Right lobe of liver (tissue), 6 donors: ENCODE measurements at regions not wholly inside any gene's neighbourhood (a gene's known extent, or its start where the extent isn't known, plus 50 kb on each side); places are given as distances from the start of the nearest gene placed in this dataset.

Experiments used
- ATAC-seq, 4 donors: fragments of 200-7000 bp; cut with Tn5 transposase; one replicate each; pipeline ENCODE4 v1.9.1; 2020; ENCODE audit warnings: mild to moderate bottlenecking in 4 of 4, moderate library complexity in 4 of 4
- DNase-seq, 3 donors: peaks; one replicate each; pipeline ENCODE4 v3.0.0-alpha.2; 2020
- H3K27ac ChIP-seq, 3 donors: fragments of 200-600 bp; one replicate each; pipeline ENCODE4 v1.8.0; 2022
- H3K27me3 ChIP-seq, 2 donors: fragments of 200-600 bp; one replicate each; pipeline ENCODE4 v1.8.0; 2022
- H3K36me3 ChIP-seq, 4 donors: fragments of 200-600 bp; sonication (generic) in 1 of 4; one replicate each; pipeline versions ENCODE4 v1.5.1 to v1.8.0; 2017 to 2022; ENCODE audit warnings: control low read depth in 1 of 4
- H3K4me1 ChIP-seq, 4 donors: fragments of 200-600 bp; sonication (generic) in 1 of 4; one replicate each; pipeline versions ENCODE4 v1.5.1 to v1.8.0; 2017 to 2022; ENCODE audit warnings: control low read depth in 1 of 4
- H3K4me3 ChIP-seq, 3 donors: fragments of 200-600 bp; one replicate each; pipeline ENCODE4 v1.8.0; 2022
- H3K9me3 ChIP-seq, 4 donors: fragments of 200-600 bp; sonication (generic) in 1 of 4; one replicate each; pipeline versions ENCODE4 v1.5.1 to v1.8.0; 2017 to 2022; ENCODE audit warnings: control low read depth in 1 of 4
- POLR2A ChIP-seq: fragments of 450-650 bp; IDR thresholded peaks from one replicate; pipeline ENCODE4 v1.6.1; 2017; ENCODE audit warnings: antibody characterized with exemption, mild to moderate bottlenecking
- WGBS: methylation state at CpG from one replicate; pipeline ENCODE4 v1.1.6; 2018; ENCODE audit warnings: low coverage, low lambda C conversion rate; ENCODE audit not compliant: insufficient coverage; ENCODE audit errors: missing lambda C conversion rate; 5-methylcytosine and 5-hydroxymethylcytosine counted together
- intact Hi-C, 2 donors: fragments of 100-400 bp; cut with DNase I; formaldehyde crosslinking; loops; one replicate each; pipeline versions ENCODE4 v1.11.2 to v1.14.1; 2022
- TF ChIP-seq, protein P1 (sequence below), 4 donors: fragments of 200-600 bp in 3 of 4; fragments of 450-650 bp in 1 of 4; IDR thresholded peaks; one replicate each; pipeline versions ENCODE4 v1.5.1 to v1.8.0; 2016 to 2022; ENCODE audit warnings: antibody characterized with exemption in 4 of 4, mild to moderate bottlenecking in 2 of 4
- donor health status: DM: no; HTN: yes; CAD: no.
- donor health status: DM: no; HTN: no; CAD: no.
- donor health status: DM: no; HTN: no; CAD: no.
- donor health status: DM: no; HTN: yes; CAD: no.
- donor health status: DM: no; HTN: yes; CAD: no.

DNA sequence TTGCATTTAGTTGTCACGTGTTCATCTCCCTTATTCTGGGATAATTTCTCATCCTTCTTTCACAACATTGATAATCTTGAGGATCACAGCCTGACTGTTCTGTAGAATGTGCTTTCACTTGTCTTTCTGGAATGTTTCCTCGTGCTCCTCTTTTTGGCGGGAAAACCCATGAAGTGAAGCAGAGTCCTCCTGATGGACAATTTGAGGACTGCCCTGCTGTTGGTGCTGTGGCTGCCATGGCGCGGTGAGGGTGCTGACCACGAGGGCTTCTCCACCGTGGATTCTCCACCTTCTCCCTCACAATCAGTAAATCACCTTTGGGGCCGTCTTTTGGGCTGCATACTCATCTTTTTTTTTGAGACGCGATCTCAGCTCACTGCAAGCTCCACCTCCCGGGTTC is 946.9 kb downstream of the BRD1 start:
- Histone ChIP-seq H3K4me1 (no peaks in the 10 kb centered on the region), H3K4me3 (no peak overlapping the region), H3K9me3 (no peaks in the 10 kb centered on the region), H3K27me3 (no peaks in the 10 kb centered on the region), H3K27ac (no peak overlapping the region), H3K36me3 (no peaks in the 10 kb centered on the region)
- 84% methylated on average over 11 of the region's 11 CpGs for WGBS
- TF ChIP-seq, protein P1, sequence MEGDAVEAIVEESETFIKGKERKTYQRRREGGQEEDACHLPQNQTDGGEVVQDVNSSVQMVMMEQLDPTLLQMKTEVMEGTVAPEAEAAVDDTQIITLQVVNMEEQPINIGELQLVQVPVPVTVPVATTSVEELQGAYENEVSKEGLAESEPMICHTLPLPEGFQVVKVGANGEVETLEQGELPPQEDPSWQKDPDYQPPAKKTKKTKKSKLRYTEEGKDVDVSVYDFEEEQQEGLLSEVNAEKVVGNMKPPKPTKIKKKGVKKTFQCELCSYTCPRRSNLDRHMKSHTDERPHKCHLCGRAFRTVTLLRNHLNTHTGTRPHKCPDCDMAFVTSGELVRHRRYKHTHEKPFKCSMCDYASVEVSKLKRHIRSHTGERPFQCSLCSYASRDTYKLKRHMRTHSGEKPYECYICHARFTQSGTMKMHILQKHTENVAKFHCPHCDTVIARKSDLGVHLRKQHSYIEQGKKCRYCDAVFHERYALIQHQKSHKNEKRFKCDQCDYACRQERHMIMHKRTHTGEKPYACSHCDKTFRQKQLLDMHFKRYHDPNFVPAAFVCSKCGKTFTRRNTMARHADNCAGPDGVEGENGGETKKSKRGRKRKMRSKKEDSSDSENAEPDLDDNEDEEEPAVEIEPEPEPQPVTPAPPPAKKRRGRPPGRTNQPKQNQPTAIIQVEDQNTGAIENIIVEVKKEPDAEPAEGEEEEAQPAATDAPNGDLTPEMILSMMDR (IDR thresholded peaks at IDR 0.05): no peak
- no peak for TF ChIP-seq POLR2A
- DNase-seq (no peak), ATAC-seq (no peak)
- intact Hi-C loops: loop anchor here in 1 of 2 donors (10.0 kb wide), 1 partner anchor 1256 kb away; no protein-coding TSS in a partner anchor

DNA sequence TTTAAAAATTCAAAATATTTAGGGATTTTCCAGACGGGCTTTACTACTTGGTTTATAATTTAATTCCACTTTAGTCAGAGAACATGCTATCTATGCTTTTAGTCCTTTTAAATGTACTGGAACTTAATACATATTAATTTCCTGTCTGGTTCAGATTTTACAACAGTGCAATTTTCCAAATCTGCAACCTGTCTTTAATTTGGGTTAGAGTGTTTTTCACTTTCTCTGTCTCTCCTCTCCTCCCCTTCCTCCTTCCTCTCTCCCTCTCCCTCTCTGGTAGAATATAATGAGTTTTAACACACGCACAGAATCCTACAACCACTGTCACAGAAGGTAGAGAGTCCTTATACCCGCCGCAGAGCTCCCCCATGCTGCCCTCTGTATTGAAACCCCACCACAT is 950.7 kb downstream of the BRD1 start:
- intact Hi-C loops: no loop called here
- 33% methylated on average over 4 of the region's 4 CpGs for WGBS
- H3K36me3 ChIP-seq: no peaks in the 10 kb centered on the region
- ATAC-seq: no peak
- TF ChIP-seq POLR2A: no peak
- TF ChIP-seq, protein P1 (IDR thresholded peaks at IDR 0.05): no peak
- no peak overlapping the region for H3K4me3 ChIP-seq
- H3K9me3 ChIP-seq: no peaks in the 10 kb centered on the region
- no peaks in the 10 kb centered on the region for H3K4me1 ChIP-seq
- no peak overlapping the region for H3K27ac ChIP-seq
- DNase-seq: no peak
- no peaks in the 10 kb centered on the region for H3K27me3 ChIP-seq

DNA sequence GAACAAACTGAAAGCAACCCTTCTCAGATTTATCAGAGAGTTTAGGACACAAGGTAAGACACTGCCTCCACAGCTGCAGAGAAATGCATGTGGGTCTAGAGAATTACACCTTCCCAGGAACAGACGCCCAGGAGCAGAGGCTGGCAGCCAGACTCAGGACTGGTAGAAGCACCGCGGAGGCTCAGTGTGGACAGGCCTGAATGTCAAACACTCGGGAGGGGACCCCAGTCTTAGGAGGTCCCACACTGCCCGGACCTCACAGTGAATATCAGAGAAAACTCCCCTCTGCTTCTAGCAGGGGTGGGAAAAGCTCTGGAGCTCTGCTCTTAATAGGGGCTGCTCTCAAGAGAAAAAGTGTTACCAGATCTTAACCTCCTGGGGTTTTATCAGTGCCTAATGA is 952.7 kb downstream of the BRD1 start:
- Histone ChIP-seq H3K27ac (no peak overlapping the region), H3K27me3 (no peaks in the 10 kb centered on the region), H3K9me3 (no peaks in the 10 kb centered on the region), H3K36me3 (no peaks in the 10 kb centered on the region), H3K4me1 (no peaks in the 10 kb centered on the region), H3K4me3 (no peak overlapping the region)
- DNase-seq: peak in 1 of 3 donors; percentile 23
- intact Hi-C loops: no loop called here
- ATAC-seq: no peak
- 51% methylated on average over 5 of the region's 5 CpGs for WGBS
- TF ChIP-seq, protein P1 (IDR thresholded peaks at IDR 0.05): no peak
- TF ChIP-seq POLR2A: no peak

DNA sequence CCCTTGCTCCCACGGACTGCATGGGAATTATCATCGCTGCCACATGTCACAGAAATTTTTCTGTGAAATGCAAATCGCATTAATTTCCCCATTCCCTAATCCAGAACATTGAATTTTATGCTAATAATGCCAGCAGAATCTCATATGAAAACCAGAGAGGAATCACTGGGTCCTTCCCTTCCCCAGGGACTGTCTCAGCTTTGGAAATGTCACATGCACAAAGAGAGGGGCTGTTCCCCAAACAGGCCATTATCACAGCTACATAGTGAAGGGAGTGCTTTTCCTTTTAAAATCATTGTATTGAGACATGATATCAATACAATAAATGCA is 954.5 kb downstream of the BRD1 start:
- H3K4me1 ChIP-seq: no peaks in the 10 kb centered on the region
- intact Hi-C loops: no loop called here
- H3K27me3 ChIP-seq: no peaks in the 10 kb centered on the region
- TF ChIP-seq, protein P1 (IDR thresholded peaks at IDR 0.05): no peak
- TF ChIP-seq POLR2A: no peak
- 62% methylated on average over 2 of the region's 3 CpGs for WGBS
- ATAC-seq (no peak), DNase-seq (no peak)
- H3K27ac ChIP-seq: no peak overlapping the region
- no peak overlapping the region for H3K4me3 ChIP-seq
- H3K9me3 ChIP-seq: no peaks in the 10 kb centered on the region
- no peaks in the 10 kb centered on the region for H3K36me3 ChIP-seq
